Stimulated activated CD8-positive, alpha-beta memory T cell treated with anti-CD3 and anti-CD28 coated beads, Interleukin-15, amount 100 ng/mL, for 24 hours (primary cell): ENCODE measurements at regions not wholly inside any gene's neighbourhood (a gene's known extent, or its start where the extent isn't known, plus 50 kb on each side); places are given as distances from the start of the nearest gene placed in this dataset.
"Not testable (repeated sequence)": the region's sequence is repeated elsewhere in the genome, so short reads cannot be mapped to it uniquely, and the experiment has no call there.

Experiments
- DNase-seq: peaks from one replicate; pipeline ENCODE4 v3.0.0-alpha.2; 2020; ENCODE audit warnings: low read depth

DNA sequence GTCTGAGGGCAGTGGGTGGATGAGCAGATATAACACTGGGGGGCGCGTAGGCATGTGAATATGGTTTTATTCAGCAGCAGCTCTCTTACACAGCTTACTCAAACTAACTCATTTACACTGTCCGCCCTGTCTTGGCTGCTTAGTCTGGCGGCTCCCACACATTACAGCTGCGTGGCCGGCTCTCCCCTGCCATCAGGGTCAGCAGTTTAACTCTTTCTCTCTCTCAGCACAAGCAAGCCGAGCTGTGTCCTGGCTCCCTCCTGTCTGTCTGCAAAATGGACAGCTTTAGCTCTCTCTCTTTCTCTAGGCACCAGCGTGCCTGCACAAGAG is 1310.1 kb upstream of the RAG2 start:
- DNase-seq: no peak

DNA sequence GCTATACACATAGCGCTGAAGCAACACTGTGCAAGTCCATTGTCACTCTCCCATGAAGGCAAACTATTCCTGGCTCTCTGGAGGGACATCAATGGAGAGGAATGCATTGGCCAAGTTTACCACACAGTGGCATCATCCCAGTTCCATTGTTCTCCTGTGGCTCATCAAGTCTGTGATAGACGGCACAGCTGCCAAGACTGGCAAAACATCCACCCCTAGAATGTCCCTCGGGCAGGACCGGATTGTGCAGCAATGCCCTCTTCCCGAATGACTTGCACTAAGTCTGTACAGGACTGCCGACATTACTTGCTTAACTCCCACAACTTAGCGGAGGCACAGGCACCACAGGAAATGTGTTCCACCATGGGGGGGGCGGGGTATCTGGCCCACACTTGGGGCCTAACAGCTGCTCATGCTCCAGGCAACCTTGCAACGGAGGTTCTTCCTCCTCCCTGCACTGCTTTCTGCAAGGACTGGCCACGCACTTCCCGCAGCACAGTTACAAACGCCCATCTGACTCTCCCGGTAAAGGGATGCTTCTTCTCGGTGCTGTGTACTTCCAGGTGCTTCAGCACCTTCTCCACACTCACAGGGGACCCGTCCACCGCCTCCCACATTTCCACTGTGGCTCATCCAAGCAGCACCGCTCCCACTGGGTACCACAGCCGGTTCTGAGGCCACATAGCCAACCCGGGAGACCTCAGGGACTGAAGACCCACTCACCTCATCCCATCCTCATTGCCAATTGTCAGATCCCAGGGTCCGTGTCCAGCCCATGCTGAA is 1309.6 kb upstream of the RAG2 start:
- no peak for DNase-seq

DNA sequence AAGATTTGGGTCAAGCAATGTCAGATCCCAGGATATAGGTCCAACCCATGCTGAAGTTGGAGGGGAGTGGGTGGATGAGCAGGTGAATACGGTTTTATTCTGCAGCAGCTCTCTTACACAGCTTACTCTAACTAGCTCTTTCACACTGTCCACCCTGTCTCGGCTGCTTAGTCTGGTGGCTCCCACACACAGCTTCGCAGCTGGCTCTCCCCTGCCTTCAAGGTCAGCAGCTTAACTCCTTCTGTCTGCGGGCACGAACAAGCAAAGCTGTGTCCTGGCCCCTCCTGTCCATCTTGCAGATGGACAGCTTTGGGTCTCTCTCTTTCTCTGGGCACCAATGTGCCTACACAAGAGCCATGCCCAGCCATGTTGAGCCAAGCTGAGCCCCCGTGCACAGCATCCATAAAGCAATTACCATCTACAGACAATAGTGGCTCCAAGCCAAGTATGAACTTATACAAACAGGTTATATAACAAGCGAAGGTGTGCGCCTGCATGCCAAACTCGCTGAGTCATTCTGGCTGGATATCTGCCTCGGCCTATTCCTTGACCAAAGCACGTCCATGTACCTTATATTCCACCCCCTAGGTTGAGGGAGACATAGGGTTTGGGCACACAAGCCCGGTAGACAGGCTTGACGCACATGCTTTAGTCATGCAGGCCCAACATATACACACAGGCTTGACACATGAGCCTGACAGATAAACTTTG is 1307.8 kb upstream of the RAG2 start:
- DNase-seq: no peak

GRCh38 chr11:37896016-37896415 is 1298.0 kb upstream of the RAG2 start:
- no peak for DNase-seq

- DNase-seq: no peak
These were observed 1283.7 kb upstream of the RAG2 start for GRCh38 chr11:37881741-37882140.

DNA sequence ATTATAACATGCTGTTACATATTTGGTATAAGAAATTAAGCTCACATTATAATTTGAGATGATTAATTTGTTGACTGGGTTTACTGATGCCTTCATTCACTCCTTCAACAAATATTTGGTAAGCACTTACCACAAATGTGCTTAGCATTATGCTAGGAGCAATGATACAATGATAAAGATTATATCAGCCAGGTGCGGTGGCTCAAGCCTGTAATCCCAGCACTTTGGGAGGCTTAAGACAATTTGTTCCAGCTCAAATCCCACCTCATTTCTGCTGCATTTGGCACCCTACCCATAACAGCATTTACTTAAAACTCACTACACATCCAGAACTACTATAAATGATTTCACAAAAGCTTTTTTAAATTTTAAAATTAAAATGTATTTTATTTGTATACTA is 1263.6 kb upstream of the RAG2 start:
- no peak for DNase-seq

GRCh38 chr11:37858806-37859537 is 1260.9 kb upstream of the RAG2 start:
- DNase-seq: not testable (repeated sequence)

DNA sequence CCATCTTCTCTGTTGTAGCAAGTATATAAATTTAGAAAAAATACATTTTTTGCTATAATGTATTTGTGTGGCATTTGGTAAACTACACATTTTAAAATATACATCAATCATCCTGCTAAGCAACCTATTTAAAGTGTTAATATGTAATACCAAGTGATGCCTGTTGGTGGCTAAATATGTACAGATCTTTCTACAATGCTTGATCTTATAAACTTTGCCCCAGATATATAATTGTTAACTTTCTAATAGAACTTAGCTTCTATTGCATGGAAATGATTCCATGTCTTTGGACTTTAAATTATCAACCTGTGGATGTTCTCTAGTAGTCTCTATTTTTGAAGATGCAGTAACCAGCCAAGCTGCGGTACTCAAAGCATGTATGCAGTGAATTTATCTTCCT is 1260.4 kb upstream of the RAG2 start:
- DNase-seq: no peak

- DNase-seq: no peak
These were observed 1259.7 kb upstream of the RAG2 start for GRCh38 chr11:37857726-37858125.

- DNase-seq: no peak
These were observed 1251.7 kb upstream of the RAG2 start for GRCh38 chr11:37849706-37850105.

DNA sequence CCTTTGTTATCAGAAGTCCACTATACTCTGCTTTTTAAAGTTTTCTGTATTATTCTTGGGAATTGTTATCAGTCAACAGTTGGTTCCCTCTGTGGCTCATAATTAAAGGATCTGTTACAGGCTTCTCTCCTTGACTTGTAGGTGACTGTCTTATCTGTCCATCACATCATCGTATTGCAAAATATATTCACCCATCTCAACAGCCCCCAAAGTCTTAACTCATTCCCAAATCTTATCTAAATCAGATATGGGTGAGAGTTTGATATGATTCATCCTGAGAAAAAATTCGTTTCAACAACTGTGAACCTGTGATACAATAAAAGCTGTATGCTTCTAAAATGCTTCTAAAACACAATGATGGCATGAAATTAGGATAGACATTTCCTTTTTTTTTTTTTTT is 1245.6 kb upstream of the RAG2 start:
- DNase-seq: no peak

DNA sequence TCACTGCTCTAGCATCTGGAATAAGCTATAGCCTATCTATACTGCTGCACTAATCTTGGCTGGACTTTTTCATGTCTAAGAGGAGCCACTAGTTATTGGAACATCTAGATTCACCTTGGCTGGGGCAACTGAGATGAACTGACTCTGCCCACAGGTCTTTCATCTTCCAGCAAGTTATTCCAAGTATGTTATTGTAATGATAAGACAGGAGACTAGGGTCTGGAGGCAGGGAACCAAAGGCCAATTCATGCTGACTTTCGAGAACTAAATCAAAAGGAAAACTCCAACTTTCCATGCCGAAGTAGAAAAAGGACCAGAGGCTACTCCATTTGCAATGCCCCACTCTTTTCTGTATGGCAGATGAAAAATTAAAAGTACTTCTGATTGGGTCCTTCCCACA is 1243.0 kb upstream of the RAG2 start:
- DNase-seq: no peak

DNA sequence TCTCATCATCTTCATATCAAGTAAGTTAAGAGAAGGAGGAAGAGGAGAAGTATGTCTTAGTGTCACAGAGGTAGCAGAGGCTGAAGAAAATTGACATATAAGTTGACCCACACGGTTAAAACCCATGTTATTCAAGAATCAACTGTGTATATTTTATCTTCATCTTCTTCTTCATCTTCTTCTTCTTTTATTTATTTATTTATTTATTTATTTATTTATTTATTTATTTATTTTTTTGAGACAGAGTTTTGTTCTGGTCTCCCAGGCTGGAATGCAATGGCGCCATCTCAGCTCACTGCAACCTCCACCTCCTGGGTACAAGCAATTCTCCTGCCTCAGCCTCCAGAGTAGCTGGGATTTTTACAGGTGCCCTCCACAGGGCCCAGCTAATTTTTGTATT is 1242.3 kb upstream of the RAG2 start:
- not testable (repeated sequence) for DNase-seq

DNA sequence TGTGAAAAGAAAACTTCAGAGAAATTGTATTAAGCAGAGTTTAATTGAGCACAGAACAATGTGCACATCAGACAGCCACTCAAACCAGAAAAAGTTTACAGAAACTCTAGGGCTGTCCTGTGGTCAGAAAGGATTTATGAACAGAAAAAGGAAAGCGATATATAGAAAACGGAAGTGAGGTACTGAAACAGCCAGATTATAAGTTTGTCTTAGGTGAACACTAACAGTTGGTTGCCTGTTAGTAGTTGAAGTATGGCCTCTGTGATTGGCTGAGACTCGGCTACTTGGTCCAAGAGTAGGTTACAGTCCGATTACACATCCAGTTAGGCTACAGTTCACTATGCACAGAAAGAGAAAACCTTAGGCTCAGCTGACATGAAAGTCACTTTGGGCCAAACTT is 1232.5 kb upstream of the RAG2 start:
- no peak for DNase-seq

- no peak for DNase-seq
These were observed 1219.8 kb upstream of the RAG2 start for GRCh38 chr11:37817727-37818270.

GRCh38 chr11:37812281-37812880 is 1214.3 kb upstream of the RAG2 start:
- no peak for DNase-seq

- DNase-seq: no peak
These were observed 1213.3 kb upstream of the RAG2 start for GRCh38 chr11:37811349-37811748.

- DNase-seq: no peak
These were observed 1206.6 kb upstream of the RAG2 start for GRCh38 chr11:37804666-37805065.

- no peak for DNase-seq
These were observed 1190.3 kb upstream of the RAG2 start for GRCh38 chr11:37788141-37788877.

DNA sequence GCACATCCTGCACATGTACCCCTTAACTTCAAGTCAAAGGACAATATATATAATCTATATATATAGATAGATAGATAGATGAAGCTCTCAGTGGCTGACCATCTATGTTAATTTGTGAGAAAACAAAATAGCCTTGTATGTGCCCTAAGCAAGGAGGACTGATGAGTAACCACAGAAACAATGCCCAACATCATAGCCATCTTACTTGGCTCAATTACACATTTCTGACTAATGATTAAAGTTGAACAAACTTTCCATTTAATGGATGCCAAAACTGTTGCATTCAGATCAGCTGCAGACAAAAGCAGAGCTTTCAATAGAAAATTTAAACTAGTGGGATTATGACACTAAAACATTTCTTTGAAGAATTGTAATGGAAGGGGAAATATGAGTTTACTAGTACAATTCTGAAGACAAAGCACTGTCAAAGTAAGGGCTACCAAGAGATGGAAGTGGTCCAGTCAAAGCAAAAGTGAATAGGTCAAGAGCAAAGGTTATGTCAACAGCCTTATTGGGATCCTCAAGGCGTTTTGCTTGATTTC is 1188.2 kb upstream of the RAG2 start:
- DNase-seq: no peak

DNA sequence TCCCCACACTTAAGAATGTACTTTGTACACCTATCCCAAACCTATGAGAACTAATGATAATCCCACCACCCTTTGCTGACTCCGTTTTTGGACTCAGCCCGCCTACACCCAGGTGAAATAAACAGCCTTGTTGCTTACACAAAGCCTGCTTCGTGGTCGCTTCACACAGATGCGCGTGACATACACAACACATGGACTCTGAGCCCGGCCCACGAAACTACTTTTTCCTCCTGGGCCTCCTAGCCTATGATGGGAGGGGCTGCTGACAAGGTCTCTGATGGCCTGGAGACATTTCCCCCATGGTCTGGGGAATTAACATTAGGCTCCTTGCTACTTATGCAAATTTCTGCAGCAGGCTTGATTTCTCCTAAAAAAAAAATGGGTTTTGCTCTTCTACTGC is 1176.4 kb upstream of the RAG2 start:
- no peak for DNase-seq
